ENCODE measurements at regions not wholly inside any gene's neighbourhood (a gene's known extent, or its start where the extent isn't known, plus 50 kb on each side); places are given as distances from the start of the nearest gene placed in this dataset.

DNA sequence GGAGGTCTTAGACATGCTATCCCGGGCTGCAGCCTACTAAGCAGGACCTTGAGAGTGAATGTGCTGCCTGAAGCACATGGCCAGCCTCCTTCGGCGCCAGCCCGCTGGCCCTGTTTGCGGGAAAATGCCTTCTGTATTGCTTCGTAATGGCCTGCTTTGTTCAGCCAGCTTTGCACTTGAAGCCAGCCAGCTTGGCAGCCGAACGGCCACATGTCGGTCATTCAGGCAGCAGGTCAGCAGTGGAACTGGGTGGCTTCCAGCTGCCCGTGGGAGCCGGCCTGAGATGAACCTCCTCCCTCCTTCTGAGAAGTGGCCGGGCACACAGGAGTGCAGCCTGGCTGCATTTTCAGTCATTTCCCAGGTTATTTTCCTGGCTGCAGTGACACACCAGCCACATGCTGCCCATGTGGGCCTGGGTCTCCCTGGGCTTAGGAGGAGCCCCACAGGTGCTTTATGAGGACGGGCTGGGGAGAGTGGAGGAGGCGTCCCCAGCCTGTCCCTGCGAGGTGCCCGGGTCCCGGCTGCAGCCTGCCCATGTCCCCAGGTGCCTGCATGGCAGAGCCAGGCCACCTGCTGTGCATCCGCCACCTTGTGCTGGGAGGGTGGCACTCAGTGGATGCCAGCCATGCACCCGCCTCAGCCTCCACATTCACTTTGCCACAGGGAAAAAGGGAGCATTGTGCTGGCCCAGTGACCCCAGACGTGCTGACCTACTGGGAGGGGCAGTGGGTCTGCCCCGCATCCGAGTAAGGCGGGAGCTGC, 103.5 kb downstream of the SIK1 start:
- ATAC-seq (peak; percentile 90), DNase-seq (peak in 3 of 4 donors; percentile 58 to 85 (median 77))
- Histone ChIP-seq H3K9me3 (no peaks in the 10 kb centered on the region), H3K4me3 (no peak overlapping the region), H3K4me1 (peaks cover 0 to 9% of the 10 kb centered on the region in 2 donors), H3K27me3 (no peaks in the 10 kb centered on the region), H3K27ac (no peak overlapping the region), H3K36me3 (no peaks in the 10 kb centered on the region)
- TF ChIP-seq, protein P1, sequence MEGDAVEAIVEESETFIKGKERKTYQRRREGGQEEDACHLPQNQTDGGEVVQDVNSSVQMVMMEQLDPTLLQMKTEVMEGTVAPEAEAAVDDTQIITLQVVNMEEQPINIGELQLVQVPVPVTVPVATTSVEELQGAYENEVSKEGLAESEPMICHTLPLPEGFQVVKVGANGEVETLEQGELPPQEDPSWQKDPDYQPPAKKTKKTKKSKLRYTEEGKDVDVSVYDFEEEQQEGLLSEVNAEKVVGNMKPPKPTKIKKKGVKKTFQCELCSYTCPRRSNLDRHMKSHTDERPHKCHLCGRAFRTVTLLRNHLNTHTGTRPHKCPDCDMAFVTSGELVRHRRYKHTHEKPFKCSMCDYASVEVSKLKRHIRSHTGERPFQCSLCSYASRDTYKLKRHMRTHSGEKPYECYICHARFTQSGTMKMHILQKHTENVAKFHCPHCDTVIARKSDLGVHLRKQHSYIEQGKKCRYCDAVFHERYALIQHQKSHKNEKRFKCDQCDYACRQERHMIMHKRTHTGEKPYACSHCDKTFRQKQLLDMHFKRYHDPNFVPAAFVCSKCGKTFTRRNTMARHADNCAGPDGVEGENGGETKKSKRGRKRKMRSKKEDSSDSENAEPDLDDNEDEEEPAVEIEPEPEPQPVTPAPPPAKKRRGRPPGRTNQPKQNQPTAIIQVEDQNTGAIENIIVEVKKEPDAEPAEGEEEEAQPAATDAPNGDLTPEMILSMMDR (IDR thresholded peaks at IDR 0.05): no peak
- intact Hi-C loops (cut with DNase I): no loop called here

DNA sequence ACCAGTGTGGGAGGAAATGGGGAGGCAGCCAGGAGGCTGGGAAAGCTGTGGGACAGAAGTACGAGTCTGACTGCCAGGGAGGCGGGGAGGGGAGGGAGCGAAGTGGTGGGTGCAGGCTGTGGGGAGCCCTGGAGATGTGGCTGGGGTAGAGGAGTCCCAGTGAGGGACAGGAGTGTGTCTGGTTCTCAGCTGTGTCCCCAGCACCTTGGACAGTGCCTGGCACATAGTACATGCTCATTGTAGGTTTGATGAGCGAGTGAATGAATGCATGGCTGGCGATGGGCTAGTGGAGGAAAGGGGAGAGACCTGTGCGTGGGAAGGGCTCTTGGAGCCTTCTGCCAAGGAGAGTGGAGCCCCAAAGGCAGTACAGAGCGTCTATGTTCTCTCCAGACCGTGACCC, 104.1 kb downstream of the SIK1 start:
- Histone ChIP-seq H3K4me1 (peaks cover 0 to 9% of the 10 kb centered on the region in 2 donors), H3K36me3 (no peaks in the 10 kb centered on the region), H3K27me3 (no peaks in the 10 kb centered on the region), H3K4me3 (no peak overlapping the region), H3K27ac (no peak overlapping the region), H3K9me3 (peaks cover 0 to 5% of the 10 kb centered on the region in 2 donors)
- no peak for DNase-seq
- peak; percentile 24 for ATAC-seq
- TF ChIP-seq, protein P1 (IDR thresholded peaks at IDR 0.05): no peak
- intact Hi-C loops (cut with DNase I): no loop called here

DNA sequence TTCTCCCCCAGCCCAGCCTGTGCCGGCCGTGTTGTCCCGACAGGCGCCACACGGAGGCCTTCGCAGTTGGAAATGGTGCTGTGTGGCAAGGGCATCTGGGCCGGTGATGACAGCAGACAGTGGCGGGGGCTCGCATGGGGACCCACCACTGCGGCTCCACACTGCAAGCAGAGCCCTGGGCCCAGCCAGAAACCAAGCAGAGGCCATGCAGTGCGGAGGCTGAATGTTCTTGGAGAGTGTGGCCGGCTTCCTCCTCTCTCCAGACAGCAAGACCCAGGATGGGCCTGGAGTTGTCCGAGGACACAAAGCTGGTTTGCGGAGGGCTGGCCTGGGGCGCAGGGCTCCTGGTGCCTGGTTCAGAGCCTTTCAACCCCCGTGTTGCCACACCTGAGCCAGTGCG, 104.6 kb downstream of the SIK1 start:
- Histone ChIP-seq H3K4me1 (peaks cover 0 to 9% of the 10 kb centered on the region in 2 donors), H3K9me3 (peaks cover 0 to 6% of the 10 kb centered on the region in 2 donors), H3K27me3 (no peaks in the 10 kb centered on the region), H3K36me3 (no peaks in the 10 kb centered on the region), H3K27ac (no peak overlapping the region), H3K4me3 (no peak overlapping the region)
- DNase-seq (peak in 1 of 4 donors; percentile 69), ATAC-seq (no peak)
- intact Hi-C loops (cut with DNase I): no loop called here
- TF ChIP-seq, protein P1 (IDR thresholded peaks at IDR 0.05): no peak

GRCh38 chr21:43321611-43322010, 105.3 kb downstream of the SIK1 start:
- no peak overlapping the region for H3K27ac ChIP-seq
- intact Hi-C loops (cut with DNase I): no loop called here

DNA sequence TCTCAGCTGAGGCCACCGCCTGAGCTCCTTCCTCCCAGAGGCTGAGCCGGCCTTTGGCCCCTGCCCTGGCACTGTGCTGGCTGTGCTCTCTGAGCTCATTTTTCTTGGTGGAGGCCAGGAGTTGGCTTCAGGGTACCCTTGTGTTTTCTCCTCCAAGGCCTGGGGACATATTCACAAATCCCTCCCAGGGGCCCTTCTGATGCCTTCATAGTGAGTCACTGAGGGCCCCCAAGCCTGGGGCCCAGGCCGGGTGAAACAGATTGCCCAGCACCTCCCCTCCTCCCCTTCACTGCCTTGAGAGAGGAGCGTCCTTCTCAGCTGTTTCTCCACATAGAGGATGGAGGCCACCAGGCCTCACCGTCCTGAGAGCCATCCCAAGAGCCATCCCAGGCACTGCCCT, 105.8 kb downstream of the SIK1 start:
- ATAC-seq (no peak), DNase-seq (peak in 1 of 4 donors; percentile 35)
- intact Hi-C loops (cut with DNase I): no loop called here
- no peak overlapping the region for H3K4me3 ChIP-seq
- no peaks in the 10 kb centered on the region for H3K36me3 ChIP-seq
- TF ChIP-seq, protein P1 (IDR thresholded peaks at IDR 0.05): no peak
- H3K27ac ChIP-seq: no peak overlapping the region
- H3K9me3 ChIP-seq: peaks cover 0 to 6% of the 10 kb centered on the region in 2 donors
- H3K4me1 ChIP-seq: peaks cover 0 to 9% of the 10 kb centered on the region in 2 donors
- H3K27me3 ChIP-seq: no peaks in the 10 kb centered on the region

More at GRCh38 chr21:43321611-43322010, 105.3 kb downstream of the SIK1 start:
- no peak for ATAC-seq
- Histone ChIP-seq H3K4me1 (peaks cover 0 to 9% of the 10 kb centered on the region in 2 donors), H3K9me3 (peaks cover 0 to 6% of the 10 kb centered on the region in 2 donors), H3K27me3 (no peaks in the 10 kb centered on the region), H3K36me3 (no peaks in the 10 kb centered on the region), H3K4me3 (no peak overlapping the region)
- peak in 1 of 4 donors; percentile 57 for DNase-seq
- TF ChIP-seq, protein P1 (IDR thresholded peaks at IDR 0.05): no peak

Data from left lung (tissue), 4 donors.